ENCODE measurements at regions not wholly inside any gene's neighbourhood (a gene's known extent, or its start where the extent isn't known, plus 50 kb on each side); places are given as distances from the start of the nearest gene placed in this dataset.

GRCh38 chrX:128927363-128927762, 595.9 kb downstream of the SMARCA1 start:
- no peak overlapping the region for H3K4me2 ChIP-seq (ENCODE audit: insufficient read depth, insufficient read length, low read length)
- H3K9me3 ChIP-seq (ENCODE audit: control insufficient read depth, low read depth, low read length): no peaks in the 10 kb centered on the region
- H3K4me1 ChIP-seq (ENCODE audit: insufficient read depth, low read length): no peaks in the 10 kb centered on the region
- no peak for TF ChIP-seq CTCF (conservative IDR thresholded peaks at IDR 0.05)
- no peak overlapping the region for H2AFZ ChIP-seq (ENCODE audit: low read length)
- WGBS (ENCODE audit: extremely low coverage, insufficient read length, low lambda C conversion rate): no CpG with 5 or more reads among the region's 2 CpGs
- no peaks in the 10 kb centered on the region for H3K27me3 ChIP-seq (ENCODE audit: insufficient read depth, low read length)
- no peaks in the 10 kb centered on the region for H3K79me1 ChIP-seq (ENCODE audit: insufficient read depth, low read depth, low read length, poor library complexity, severe bottlenecking)
- no peak overlapping the region for H2BK5ac ChIP-seq (ENCODE audit: insufficient read length, low read length)
- H3K56ac ChIP-seq (ENCODE audit: insufficient read length, low read depth, low read length): no peak overlapping the region
- no peak overlapping the region for H3K9ac ChIP-seq (ENCODE audit: extremely low read depth, insufficient read length, low read length)
- Mint-ChIP-seq H3K4me1 (no peaks in the 10 kb centered on the region), H3K9me3 (peaks cover 13 to 40% of the 10 kb centered on the region in 2 experiments), H3K27ac (no peak overlapping the region), H3K27me3 (ENCODE audit: low read depth) (no peaks in the 10 kb centered on the region), H3K36me3 (ENCODE audit: insufficient read depth in 1 of 3, low read depth in 3 of 3) (peaks cover 1 to 9% (median 4%) of the 10 kb centered on the region in 3 experiments; a peak in 5 of 7 replicates), H3K4me3 (no peak overlapping the region)
- no peak overlapping the region for H4K8ac ChIP-seq (replicated peaks; ENCODE audit: insufficient read length, low read depth, low read length)
- no peaks in the 10 kb centered on the region for H4K20me1 ChIP-seq (ENCODE audit: control insufficient read depth, insufficient read depth, insufficient read length)
- H3K18ac ChIP-seq (ENCODE audit: insufficient read length, low read depth, low read length): no peak overlapping the region
- H4K5ac ChIP-seq (ENCODE audit: insufficient read length, low read depth, low read length): no peak overlapping the region
- no peak overlapping the region for H3K27ac ChIP-seq (ENCODE audit: insufficient read length, low read depth, low read length)
- no peak overlapping the region for H3K14ac ChIP-seq (ENCODE audit: insufficient read depth, low read length)
- no peak overlapping the region for H4K91ac ChIP-seq (ENCODE audit: insufficient read length, low read depth, low read length)
- no peak overlapping the region for H3K23ac ChIP-seq (ENCODE audit: insufficient read length, low read depth, low read length)
- no peak overlapping the region for H2BK120ac ChIP-seq (ENCODE audit: low read depth, low read length, poor library complexity, severe bottlenecking)
- no peak overlapping the region for H2BK20ac ChIP-seq (ENCODE audit: low read depth, low read length, poor library complexity, severe bottlenecking)
- no peak overlapping the region for H3T11ph ChIP-seq (ENCODE audit: low read length)
- no peak overlapping the region for H2AK5ac ChIP-seq (ENCODE audit: insufficient read length, low read length)
- no peak overlapping the region for H2BK12ac ChIP-seq (ENCODE audit: insufficient read length, low read depth, low read length)
- H3K79me2 ChIP-seq (ENCODE audit: insufficient read depth, low read length): no peaks in the 10 kb centered on the region
- H3K4ac ChIP-seq (ENCODE audit: low read depth, low read length): no peak overlapping the region
- no peaks in the 10 kb centered on the region for H3K23me2 ChIP-seq (ENCODE audit: insufficient read length, low read depth, low read length, poor library complexity, severe bottlenecking)
- no peak overlapping the region for H2BK15ac ChIP-seq (ENCODE audit: low read depth, low read length)
- no peak for DNase-seq

All from H9 (cell line).